Kidney (tissue), 13 donors: ENCODE measurements at regions not wholly inside any gene's neighbourhood (a gene's known extent, or its start where the extent isn't known, plus 50 kb on each side); places are given as distances from the start of the nearest gene placed in this dataset.
A peak's percentile ranks its signal among the peaks of the same experiment; 100 is the strongest.

Experiments used
- DNase-seq, 5 donors: peaks; one replicate each; pipeline ENCODE4 v3.0.0-alpha.2; 2013 to 2020
- FAIRE-seq: peaks from 2 replicates; lab custom pipeline; 2012; peaks lifted over from hg19 to GRCh38; lab: Jason Lieb, UNC
- H3K27ac ChIP-seq, 2 donors: one replicate each; pipeline ENCODE4 v1.7.0; 2013; ENCODE audit warnings: low read depth in 2 of 2, low read length in 2 of 2, inconsistent platforms in 1 of 2
- H3K27me3 ChIP-seq: one replicate; pipeline ENCODE4 v1.7.1; 2013; ENCODE audit warnings: low read length, inconsistent platforms; ENCODE audit not compliant: control insufficient read depth, insufficient read depth
- H3K36me3 ChIP-seq, 3 donors: one replicate each; pipeline versions ENCODE4 v1.7.0 to v1.7.1; 2013; ENCODE audit warnings: low read length in 3 of 3, control low read depth in 1 of 3, inconsistent platforms in 1 of 3; ENCODE audit not compliant: insufficient read depth in 3 of 3, control insufficient read depth in 2 of 3
- H3K4me1 ChIP-seq, 3 donors: one replicate each; pipeline versions ENCODE4 v1.7.0 to v1.7.1; 2013; ENCODE audit warnings: low read length in 3 of 3, inconsistent platforms in 1 of 3, low read depth in 1 of 3; ENCODE audit not compliant: control insufficient read depth in 2 of 3, insufficient read depth in 2 of 3
- H3K4me3 ChIP-seq, 3 donors: one replicate each; pipeline versions ENCODE4 v1.7.0 to v1.8.1; 2013; ENCODE audit warnings: low read length in 3 of 3, control low read depth in 1 of 3, inconsistent platforms in 1 of 3
- H3K9ac ChIP-seq, 3 donors: one replicate each; pipeline versions ENCODE4 v1.7.0 to v1.7.1; 2013; ENCODE audit warnings: low read length in 3 of 3, control low read depth in 1 of 3, inconsistent platforms in 1 of 3
- H3K9me3 ChIP-seq, 3 donors: one replicate each; pipeline versions ENCODE4 v1.7.0 to v1.7.1; 2013; ENCODE audit warnings: low read length in 3 of 3, control low read depth in 1 of 3, inconsistent platforms in 1 of 3; ENCODE audit not compliant: control insufficient read depth in 2 of 3, insufficient read depth in 1 of 3
- intact Hi-C: fragments of 100-400 bp; cut with DNase I; formaldehyde crosslinking; loops from one replicate; pipeline ENCODE4 v1.11.1; 2022
- TF ChIP-seq, protein P1 (sequence below): IDR thresholded peaks from 3 replicates; pipeline ENCODE4 v1.5.1; 2012; ENCODE audit warnings: mild to moderate bottlenecking, moderate library complexity, borderline replicate concordance; ENCODE audit not compliant: insufficient read depth; ENCODE audit errors: extremely low read depth
- donor health status: control.
- donor health status: control.
- donor health status: control.
- donor health status: control.
- donor health status: control.
- donor health status: DM: yes; HTN: yes; CAD: no.
- donor health status: Normal renal cell carcinoma (clear cell type).

DNA sequence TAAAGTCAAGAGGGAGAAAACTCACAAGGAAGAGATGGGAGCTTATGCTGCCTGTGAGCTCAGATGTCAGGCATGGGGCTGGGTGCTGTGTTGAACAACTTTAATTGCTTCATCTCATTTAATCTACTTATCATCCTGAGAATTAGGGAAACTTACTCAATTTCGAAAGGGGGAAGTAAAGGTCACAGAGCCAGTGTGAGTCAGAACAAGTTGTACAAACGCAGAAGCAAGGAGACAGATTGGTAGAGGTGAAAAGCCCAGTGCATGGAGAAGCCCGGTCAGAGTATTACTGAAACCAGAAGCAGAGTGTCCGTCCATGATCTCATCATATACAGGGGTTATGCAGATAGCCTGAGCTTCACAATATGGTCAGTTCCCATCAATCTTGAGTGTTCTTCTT lies 281.1 kb upstream of the POU3F3 start:
- DNase-seq (no peak), FAIRE-seq (no peak)
- Histone ChIP-seq H3K27me3 (no peaks in the 10 kb centered on the region), H3K4me3 (no peak overlapping the region), H3K4me1 (no peaks in the 10 kb centered on the region), H3K9ac (no peak overlapping the region), H3K36me3 (no peaks in the 10 kb centered on the region), H3K9me3 (no peaks in the 10 kb centered on the region), H3K27ac (no peak overlapping the region)
- TF ChIP-seq, protein P1, sequence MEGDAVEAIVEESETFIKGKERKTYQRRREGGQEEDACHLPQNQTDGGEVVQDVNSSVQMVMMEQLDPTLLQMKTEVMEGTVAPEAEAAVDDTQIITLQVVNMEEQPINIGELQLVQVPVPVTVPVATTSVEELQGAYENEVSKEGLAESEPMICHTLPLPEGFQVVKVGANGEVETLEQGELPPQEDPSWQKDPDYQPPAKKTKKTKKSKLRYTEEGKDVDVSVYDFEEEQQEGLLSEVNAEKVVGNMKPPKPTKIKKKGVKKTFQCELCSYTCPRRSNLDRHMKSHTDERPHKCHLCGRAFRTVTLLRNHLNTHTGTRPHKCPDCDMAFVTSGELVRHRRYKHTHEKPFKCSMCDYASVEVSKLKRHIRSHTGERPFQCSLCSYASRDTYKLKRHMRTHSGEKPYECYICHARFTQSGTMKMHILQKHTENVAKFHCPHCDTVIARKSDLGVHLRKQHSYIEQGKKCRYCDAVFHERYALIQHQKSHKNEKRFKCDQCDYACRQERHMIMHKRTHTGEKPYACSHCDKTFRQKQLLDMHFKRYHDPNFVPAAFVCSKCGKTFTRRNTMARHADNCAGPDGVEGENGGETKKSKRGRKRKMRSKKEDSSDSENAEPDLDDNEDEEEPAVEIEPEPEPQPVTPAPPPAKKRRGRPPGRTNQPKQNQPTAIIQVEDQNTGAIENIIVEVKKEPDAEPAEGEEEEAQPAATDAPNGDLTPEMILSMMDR, result no peak
- intact Hi-C loops, result no loop called here

DNA sequence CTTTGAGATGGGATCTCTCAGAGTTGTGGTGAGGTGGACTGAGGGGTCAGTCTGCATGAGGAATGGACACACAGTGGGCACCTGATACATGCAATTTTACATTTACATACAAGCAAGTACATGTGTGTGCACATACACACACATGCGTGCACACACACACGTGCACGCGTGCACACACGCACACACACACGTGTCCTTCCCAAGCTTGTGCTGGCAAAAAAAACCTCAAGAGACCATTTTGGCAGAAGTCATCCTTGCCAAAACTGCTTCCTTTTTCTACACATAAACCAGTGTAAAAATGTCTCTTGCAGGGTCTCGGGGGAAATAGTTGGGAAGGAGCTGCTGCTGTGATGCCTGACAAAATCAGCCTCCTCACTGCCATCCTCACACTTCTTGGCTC lies 279.5 kb upstream of the POU3F3 start:
- no peak for DNase-seq
- intact Hi-C loops, result no loop called here
- Histone ChIP-seq H3K36me3 (no peaks in the 10 kb centered on the region), H3K27me3 (no peaks in the 10 kb centered on the region), H3K9ac (no peak overlapping the region), H3K4me3 (no peak overlapping the region), H3K4me1 (no peaks in the 10 kb centered on the region), H3K9me3 (no peaks in the 10 kb centered on the region), H3K27ac (no peak overlapping the region)
- TF ChIP-seq, protein P1, result no peak
- FAIRE-seq, result no peak

DNA sequence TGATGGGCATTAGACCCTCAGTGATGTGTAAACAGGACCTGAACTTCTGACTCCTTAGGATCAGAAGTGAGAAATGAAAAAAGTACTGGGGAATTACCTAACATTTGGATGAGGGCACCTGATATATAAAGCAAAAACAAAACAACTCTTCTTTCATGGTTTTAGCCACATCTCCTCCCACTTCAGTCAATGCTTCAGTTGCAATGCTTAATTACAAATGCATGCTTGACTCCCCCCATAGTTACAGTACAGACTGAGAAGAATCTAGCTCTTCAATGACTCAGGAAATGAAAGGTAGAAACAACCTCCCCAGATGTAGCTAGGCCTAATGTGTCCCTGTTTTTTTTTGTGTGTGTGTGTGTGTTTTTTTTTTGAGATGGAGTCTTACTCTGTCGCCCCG lies 276.8 kb upstream of the POU3F3 start:
- Histone ChIP-seq H3K9ac (no peak overlapping the region), H3K4me3 (no peak overlapping the region), H3K27me3 (no peaks in the 10 kb centered on the region), H3K9me3 (no peaks in the 10 kb centered on the region), H3K27ac (no peak overlapping the region), H3K36me3 (no peaks in the 10 kb centered on the region), H3K4me1 (no peaks in the 10 kb centered on the region)
- TF ChIP-seq, protein P1, result no peak
- intact Hi-C loops, result no loop called here
- FAIRE-seq (no peak), DNase-seq (peak in 1 of 5 donors; percentile 20)

DNA sequence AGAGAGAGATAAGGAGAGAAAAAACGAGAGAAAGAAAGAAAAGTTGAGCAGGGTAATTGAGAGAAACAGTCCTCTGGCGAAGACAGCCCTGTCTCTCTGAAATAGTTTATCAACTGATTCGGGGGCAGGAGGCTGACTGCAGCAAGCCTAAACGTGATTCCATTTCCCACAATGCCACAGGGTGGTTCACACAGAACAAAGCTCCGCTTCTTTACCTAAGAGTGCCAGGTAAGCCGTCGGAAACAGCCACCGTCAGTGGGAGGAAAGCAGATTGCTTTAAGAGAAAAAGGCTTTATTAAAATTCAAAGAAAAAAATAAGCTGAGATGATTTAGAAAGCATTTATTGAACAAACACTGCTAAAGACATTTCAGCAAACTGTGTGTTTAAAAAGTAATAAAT lies 271.4 kb upstream of the POU3F3 start:
- TF ChIP-seq, protein P1, result no peak
- no peaks in the 10 kb centered on the region for H3K27me3 ChIP-seq
- FAIRE-seq (no peak), DNase-seq (peak in 1 of 5 donors; percentile 8)
- no peak overlapping the region for H3K27ac ChIP-seq
- intact Hi-C loops, result no loop called here
- H3K9ac ChIP-seq, result no peak overlapping the region
- H3K9me3 ChIP-seq, result no peaks in the 10 kb centered on the region
- no peaks in the 10 kb centered on the region for H3K4me1 ChIP-seq
- no peak overlapping the region for H3K4me3 ChIP-seq
- no peaks in the 10 kb centered on the region for H3K36me3 ChIP-seq
